Uterus (tissue), 3 donors: ENCODE measurements at regions not wholly inside any gene's neighbourhood (a gene's known extent, or its start where the extent isn't known, plus 50 kb on each side); places are given as distances from the start of the nearest gene placed in this dataset.

Experiments used
- DNase-seq, 2 donors: peaks; one replicate each; pipeline ENCODE4 v3.0.0-alpha.2; 2019 to 2020
- H3K27ac ChIP-seq, 2 donors: fragments of 200-600 bp; sonication (generic); 1 replicate in 1 of 2; 2 replicates in 1 of 2; pipeline ENCODE4 v1.5.1; 2016 to 2018
- H3K27me3 ChIP-seq, 2 donors: fragments of 200-600 bp; sonication (generic); one replicate each; pipeline ENCODE4 v1.5.1; 2018 to 2019; ENCODE audit warnings: control low read depth in 1 of 2
- H3K36me3 ChIP-seq, 2 donors: fragments of 200-600 bp; sonication (generic); one replicate each; pipeline ENCODE4 v1.5.1; 2019; ENCODE audit warnings: control low read depth in 1 of 2
- H3K4me1 ChIP-seq, 2 donors: fragments of 200-600 bp; sonication (generic); one replicate each; pipeline ENCODE4 v1.5.1; 2018 to 2019; ENCODE audit warnings: control low read depth in 1 of 2
- H3K4me3 ChIP-seq, 2 donors: fragments of 200-600 bp; sonication (generic); 1 replicate in 1 of 2; 2 replicates in 1 of 2; pipeline ENCODE4 v1.5.1; 2018 to 2019; ENCODE audit warnings: mild to moderate bottlenecking in 1 of 2
- H3K9me3 ChIP-seq, 2 donors: fragments of 200-600 bp; sonication (generic); one replicate each; pipeline ENCODE4 v1.5.1; 2019; ENCODE audit warnings: control low read depth in 1 of 2
- CTCF ChIP-seq, 4 experiments: fragments of 200-600 bp in 2 of 4; fragments of 450-650 bp in 2 of 4; sonication (generic) in 2 of 4; IDR thresholded peaks; one replicate each; pipeline ENCODE4 v1.5.1; 2016 to 2019; ENCODE audit warnings: antibody characterized with exemption in 4 of 4, mild to moderate bottlenecking in 2 of 4, moderate library complexity in 1 of 4
- POLR2A ChIP-seq, 2 donors: fragments of 450-650 bp; IDR thresholded peaks; one replicate each; pipeline ENCODE4 v1.6.1; 2016; ENCODE audit warnings: antibody characterized with exemption in 2 of 2, mild to moderate bottlenecking in 1 of 2, moderate library complexity in 1 of 2
- intact Hi-C: fragments of 100-400 bp; cut with DNase I; formaldehyde crosslinking; loops from one replicate; pipeline ENCODE4 v1.15.1; 2023; ENCODE audit warnings: low total_unique reads
- donor health status: DM: yes; HTN: yes; CAD: no.

DNA sequence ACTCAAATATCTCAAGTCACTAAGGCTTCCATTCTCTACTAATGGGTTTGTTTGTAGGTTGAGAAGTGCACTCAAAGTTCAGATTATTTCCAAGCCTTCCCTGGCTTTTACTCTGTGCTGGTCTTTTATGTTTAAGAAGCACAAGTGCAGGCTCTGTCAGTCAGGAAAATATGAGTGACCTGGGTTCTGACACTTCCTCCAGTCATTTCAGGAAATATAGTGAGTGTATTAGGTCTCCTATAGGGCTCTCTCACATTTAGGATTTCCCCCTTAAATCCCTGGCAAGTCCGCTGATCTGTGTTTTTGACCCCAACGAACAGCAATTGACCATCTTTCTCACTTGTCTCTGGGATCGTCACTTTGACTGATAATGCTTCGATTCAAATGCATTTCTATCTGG is 210.2 kb downstream of the ARPP21 start:
- Histone ChIP-seq H3K27ac (no peak overlapping the region), H3K4me1 (no peaks in the 10 kb centered on the region), H3K4me3 (no peak overlapping the region), H3K36me3 (no peaks in the 10 kb centered on the region), H3K9me3 (no peaks in the 10 kb centered on the region), H3K27me3 (no peaks in the 10 kb centered on the region)
- TF ChIP-seq POLR2A (IDR thresholded peaks at IDR 0.05): no peak
- no peak for TF ChIP-seq CTCF (IDR thresholded peaks at IDR 0.05)
- intact Hi-C loops: no loop called here
- no peak for DNase-seq

GRCh38 chr3:35849963-35850362 is 210.6 kb downstream of the ARPP21 start:
- H3K4me1 ChIP-seq: no peaks in the 10 kb centered on the region
- H3K27ac ChIP-seq: no peak overlapping the region
- intact Hi-C loops: no loop called here
- no peak for DNase-seq
- H3K36me3 ChIP-seq: no peaks in the 10 kb centered on the region
- TF ChIP-seq CTCF (IDR thresholded peaks at IDR 0.05) (no peak), POLR2A (IDR thresholded peaks at IDR 0.05) (no peak)
- no peak overlapping the region for H3K4me3 ChIP-seq
- no peaks in the 10 kb centered on the region for H3K27me3 ChIP-seq
- H3K9me3 ChIP-seq: no peaks in the 10 kb centered on the region

DNA sequence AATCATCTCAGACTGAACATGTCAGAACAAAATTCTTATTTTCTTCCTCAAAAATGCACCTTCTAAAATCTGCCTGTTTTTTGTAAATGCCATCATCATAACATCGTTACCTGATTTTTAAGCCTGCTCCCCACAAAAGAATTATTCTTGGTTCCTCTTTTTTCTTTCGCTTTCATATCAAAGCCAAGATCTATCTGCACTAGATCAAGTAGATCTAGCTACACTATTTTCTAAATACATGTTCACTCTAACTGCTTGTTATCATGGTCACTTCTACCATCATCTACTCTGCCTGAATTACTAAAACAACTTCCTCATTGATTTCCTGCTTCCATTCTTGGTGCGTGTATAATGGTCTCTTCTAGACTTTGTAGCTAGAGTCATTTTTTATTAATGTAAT is 217.7 kb downstream of the ARPP21 start:
- Histone ChIP-seq H3K36me3 (no peaks in the 10 kb centered on the region), H3K9me3 (no peaks in the 10 kb centered on the region), H3K4me1 (no peaks in the 10 kb centered on the region), H3K27me3 (no peaks in the 10 kb centered on the region), H3K27ac (no peak overlapping the region), H3K4me3 (no peak overlapping the region)
- TF ChIP-seq POLR2A (IDR thresholded peaks at IDR 0.05): no peak
- no peak for TF ChIP-seq CTCF (IDR thresholded peaks at IDR 0.05)
- DNase-seq: no peak
- intact Hi-C loops: no loop called here

DNA sequence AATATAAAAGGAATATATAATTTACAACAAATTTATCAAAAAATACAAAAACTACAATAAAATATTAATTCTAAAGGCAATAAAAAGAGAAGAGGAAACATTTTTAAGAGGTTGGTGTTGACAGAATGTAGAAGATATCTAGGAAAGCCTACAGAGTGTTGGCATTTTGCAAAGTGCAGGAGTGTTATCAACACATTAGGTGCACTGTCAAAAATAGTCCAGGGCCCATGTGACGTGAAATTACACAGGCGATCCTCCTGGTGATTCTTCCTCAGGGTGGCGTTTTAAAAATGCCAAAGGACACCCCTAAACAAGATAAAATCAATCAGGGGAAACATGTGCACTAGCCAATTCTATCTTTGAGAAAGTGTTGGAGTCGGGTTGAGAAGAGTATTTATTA is 222.7 kb downstream of the ARPP21 start:
- no peaks in the 10 kb centered on the region for H3K36me3 ChIP-seq
- H3K27me3 ChIP-seq: no peaks in the 10 kb centered on the region
- H3K9me3 ChIP-seq: no peaks in the 10 kb centered on the region
- no peak for DNase-seq
- H3K4me3 ChIP-seq: no peak overlapping the region
- no peak overlapping the region for H3K27ac ChIP-seq
- H3K4me1 ChIP-seq: no peaks in the 10 kb centered on the region
- intact Hi-C loops: no loop called here
- TF ChIP-seq CTCF (IDR thresholded peaks at IDR 0.05) (no peak), POLR2A (IDR thresholded peaks at IDR 0.05) (no peak)

GRCh38 chr3:35864871-35865270 is 225.5 kb downstream of the ARPP21 start:
- no peak for DNase-seq
- H3K27me3 ChIP-seq: no peaks in the 10 kb centered on the region
- intact Hi-C loops: no loop called here
- H3K4me1 ChIP-seq: no peaks in the 10 kb centered on the region
- no peak overlapping the region for H3K27ac ChIP-seq
- H3K9me3 ChIP-seq: no peaks in the 10 kb centered on the region
- TF ChIP-seq CTCF (IDR thresholded peaks at IDR 0.05) (no peak), POLR2A (IDR thresholded peaks at IDR 0.05) (no peak)
- no peak overlapping the region for H3K4me3 ChIP-seq
- H3K36me3 ChIP-seq: no peaks in the 10 kb centered on the region
